Spinal cord (tissue), 9 donors: ENCODE measurements at regions not wholly inside any gene's neighbourhood (a gene's known extent, or its start where the extent isn't known, plus 50 kb on each side); places are given as distances from the start of the nearest gene placed in this dataset.

Source experiments
- DNase-seq, 6 donors: peaks; one replicate each; pipeline versions ENCODE4 v3.0.0 to v3.0.0-alpha.2; 2013 to 2015; ENCODE audit warnings: low spot score in 6 of 6, low read depth in 4 of 6
- H3K27ac ChIP-seq: one replicate; pipeline ENCODE4 v1.5.1; 2013; ENCODE audit warnings: low read depth, low read length, control low read depth
- H3K27me3 ChIP-seq: one replicate; pipeline ENCODE4 v1.6.1; 2013; ENCODE audit warnings: low read length; ENCODE audit not compliant: control insufficient read depth, insufficient read depth
- H3K36me3 ChIP-seq: one replicate; pipeline ENCODE4 v1.6.1; 2013; ENCODE audit warnings: low read length; ENCODE audit not compliant: control insufficient read depth, insufficient read depth
- H3K4me1 ChIP-seq: one replicate; pipeline ENCODE4 v1.6.1; 2013; ENCODE audit warnings: low read length; ENCODE audit not compliant: control insufficient read depth, insufficient read depth
- H3K4me3 ChIP-seq: one replicate; pipeline ENCODE4 v1.5.1; 2013; ENCODE audit warnings: low read depth, low read length, control low read depth
- H3K9me3 ChIP-seq: one replicate; pipeline ENCODE4 v1.6.1; 2013; ENCODE audit warnings: low read length; ENCODE audit not compliant: control insufficient read depth, insufficient read depth
- WGBS: methylation state at CpG from one replicate; pipeline ENCODE4 v1.1.5; 2013; ENCODE audit warnings: missing lambda C conversion rate; ENCODE audit not compliant: insufficient coverage; 5-methylcytosine and 5-hydroxymethylcytosine counted together
- donor health status: healthy.

- Histone ChIP-seq H3K4me3 (no peak overlapping the region), H3K4me1 (no peaks in the 10 kb centered on the region), H3K9me3 (no peaks in the 10 kb centered on the region), H3K36me3 (no peaks in the 10 kb centered on the region), H3K27me3 (no peaks in the 10 kb centered on the region), H3K27ac (no peak overlapping the region)
- WGBS, result 90% methylated on average over 3 of the region's 3 CpGs
- no peak for DNase-seq
Measured at GRCh38 chr18:22482948-22483347, 65.2 kb upstream of the CTAGE1 start.

- 93% methylated on average over 1 of the region's 5 CpGs for WGBS
- no peak for DNase-seq
- Histone ChIP-seq H3K27ac (no peak overlapping the region), H3K27me3 (no peaks in the 10 kb centered on the region), H3K4me3 (no peak overlapping the region), H3K36me3 (no peaks in the 10 kb centered on the region), H3K9me3 (no peaks in the 10 kb centered on the region), H3K4me1 (no peaks in the 10 kb centered on the region)
Measured at GRCh38 chr18:22483407-22483806, 65.7 kb upstream of the CTAGE1 start.

- DNase-seq, result no peak
- Histone ChIP-seq H3K27me3 (no peaks in the 10 kb centered on the region), H3K36me3 (no peaks in the 10 kb centered on the region), H3K4me1 (no peaks in the 10 kb centered on the region), H3K9me3 (no peaks in the 10 kb centered on the region), H3K4me3 (no peak overlapping the region), H3K27ac (no peak overlapping the region)
- WGBS, result no CpG with 5 or more reads among the region's 2 CpGs
Measured at GRCh38 chr18:22484471-22484870, 66.8 kb upstream of the CTAGE1 start.

GRCh38 chr18:22485808-22486244 lies 68.1 kb upstream of the CTAGE1 start:
- H3K9me3 ChIP-seq, result no peaks in the 10 kb centered on the region
- DNase-seq, result no peak
- H3K4me3 ChIP-seq, result no peak overlapping the region
- H3K36me3 ChIP-seq, result no peaks in the 10 kb centered on the region
- H3K4me1 ChIP-seq, result no peaks in the 10 kb centered on the region
- H3K27me3 ChIP-seq, result no peaks in the 10 kb centered on the region
- 73% methylated on average over 2 of the region's 6 CpGs for WGBS
- no peak overlapping the region for H3K27ac ChIP-seq

GRCh38 chr18:22486667-22487066 lies 69.0 kb upstream of the CTAGE1 start:
- no peak overlapping the region for H3K4me3 ChIP-seq
- H3K4me1 ChIP-seq, result no peaks in the 10 kb centered on the region
- H3K27ac ChIP-seq, result no peak overlapping the region
- H3K36me3 ChIP-seq, result no peaks in the 10 kb centered on the region
- no peak for DNase-seq
- H3K9me3 ChIP-seq, result no peaks in the 10 kb centered on the region
- H3K27me3 ChIP-seq, result no peaks in the 10 kb centered on the region
- no CpG with 5 or more reads among the region's 1 CpG for WGBS

- Histone ChIP-seq H3K27ac (no peak overlapping the region), H3K4me3 (no peak overlapping the region), H3K9me3 (no peaks in the 10 kb centered on the region), H3K36me3 (no peaks in the 10 kb centered on the region), H3K4me1 (no peaks in the 10 kb centered on the region), H3K27me3 (no peaks in the 10 kb centered on the region)
- WGBS, result 87% methylated on average over 5 of the region's 5 CpGs
- no peak for DNase-seq
Measured at GRCh38 chr18:22488554-22488953, 70.8 kb upstream of the CTAGE1 start.

- WGBS, result no CpG with 5 or more reads among the region's 1 CpG
- H3K9me3 ChIP-seq, result no peaks in the 10 kb centered on the region
- no peaks in the 10 kb centered on the region for H3K36me3 ChIP-seq
- H3K4me1 ChIP-seq, result no peaks in the 10 kb centered on the region
- H3K4me3 ChIP-seq, result no peak overlapping the region
- H3K27ac ChIP-seq, result no peak overlapping the region
- no peak for DNase-seq
- H3K27me3 ChIP-seq, result no peaks in the 10 kb centered on the region
Measured at GRCh38 chr18:22489704-22490103, 72.0 kb upstream of the CTAGE1 start.

GRCh38 chr18:22490429-22490846 lies 72.7 kb upstream of the CTAGE1 start:
- WGBS, result 93% methylated on average over 2 of the region's 4 CpGs
- no peaks in the 10 kb centered on the region for H3K36me3 ChIP-seq
- H3K9me3 ChIP-seq, result no peaks in the 10 kb centered on the region
- no peaks in the 10 kb centered on the region for H3K4me1 ChIP-seq
- H3K27me3 ChIP-seq, result no peaks in the 10 kb centered on the region
- H3K27ac ChIP-seq, result no peak overlapping the region
- no peak overlapping the region for H3K4me3 ChIP-seq
- DNase-seq, result no peak

- H3K27ac ChIP-seq, result no peak overlapping the region
Measured at GRCh38 chr18:22493255-22493654, 75.5 kb upstream of the CTAGE1 start.

GRCh38 chr18:22493940-22494339 lies 76.2 kb upstream of the CTAGE1 start:
- DNase-seq, result no peak
- Histone ChIP-seq H3K27me3 (no peaks in the 10 kb centered on the region), H3K9me3 (no peaks in the 10 kb centered on the region), H3K27ac (no peak overlapping the region), H3K4me1 (no peaks in the 10 kb centered on the region), H3K4me3 (no peak overlapping the region), H3K36me3 (no peaks in the 10 kb centered on the region)
- WGBS, result 91% methylated on average over 3 of the region's 4 CpGs

More at GRCh38 chr18:22493255-22493654, 75.5 kb upstream of the CTAGE1 start:
- Histone ChIP-seq H3K9me3 (no peaks in the 10 kb centered on the region), H3K4me1 (no peaks in the 10 kb centered on the region), H3K27me3 (no peaks in the 10 kb centered on the region), H3K4me3 (no peak overlapping the region), H3K36me3 (no peaks in the 10 kb centered on the region)
- no peak for DNase-seq
